Activated CD4-positive, alpha-beta T cell treated with anti-CD3 and anti-CD28 coated beads for 36 hours (primary cell): ENCODE measurements at regions not wholly inside any gene's neighbourhood (a gene's known extent, or its start where the extent isn't known, plus 50 kb on each side); places are given as distances from the start of the nearest gene placed in this dataset.

Experiments
- ATAC-seq: fragments of 200-7000 bp; cut with Tn5 transposase; one replicate; pipeline ENCODE4 v1.10.0; 2021; ENCODE audit warnings: mild to moderate bottlenecking, moderate library complexity
- CTCF ChIA-PET: fragments of 350-600 bp; sonication (Branson Sonifier 250); formaldehyde crosslinking; loops from one replicate; lab custom pipeline; 2021; ENCODE audit warnings: antibody characterized with exemption; lab: Charles Lee
- POLR2A ChIA-PET: fragments of 350-600 bp; sonication (Branson Sonifier 250); formaldehyde crosslinking; loops from one replicate; lab custom pipeline; 2021; ENCODE audit warnings: antibody characterized with exemption, inconsistent platforms; lab: Charles Lee
- DNase-seq: peaks from one replicate; pipeline ENCODE4 v3.0.0-alpha.2; 2020
- H3K27ac Mint-ChIP-seq: one replicate; pipeline ENCODE4 v1.8.0; 2021; ENCODE audit warnings: mixed read lengths
- H3K27me3 Mint-ChIP-seq: one replicate; pipeline ENCODE4 v1.8.0; 2021; ENCODE audit warnings: mixed read lengths
- H3K36me3 Mint-ChIP-seq: one replicate; pipeline ENCODE4 v1.8.0; 2021; ENCODE audit warnings: low read depth, mixed read lengths
- H3K4me1 Mint-ChIP-seq: one replicate; pipeline ENCODE4 v1.8.0; 2021; ENCODE audit warnings: mixed read lengths
- H3K4me3 Mint-ChIP-seq: one replicate; pipeline ENCODE4 v1.8.0; 2021; ENCODE audit warnings: mild to moderate bottlenecking, moderate library complexity, mixed read lengths
- H3K9me3 Mint-ChIP-seq: one replicate; pipeline ENCODE4 v1.8.0; 2021; ENCODE audit warnings: low read depth, mixed read lengths
- intact Hi-C, 2 experiments: fragments of 100-400 bp; cut with DNase I in 1 of 2; cut with micrococcal nuclease in 1 of 2; formaldehyde crosslinking; loops; one replicate each; pipeline versions ENCODE4 v1.14.2 to v1.15.1; 2022 to 2024; cut with DNase I, micrococcal nuclease

DNA sequence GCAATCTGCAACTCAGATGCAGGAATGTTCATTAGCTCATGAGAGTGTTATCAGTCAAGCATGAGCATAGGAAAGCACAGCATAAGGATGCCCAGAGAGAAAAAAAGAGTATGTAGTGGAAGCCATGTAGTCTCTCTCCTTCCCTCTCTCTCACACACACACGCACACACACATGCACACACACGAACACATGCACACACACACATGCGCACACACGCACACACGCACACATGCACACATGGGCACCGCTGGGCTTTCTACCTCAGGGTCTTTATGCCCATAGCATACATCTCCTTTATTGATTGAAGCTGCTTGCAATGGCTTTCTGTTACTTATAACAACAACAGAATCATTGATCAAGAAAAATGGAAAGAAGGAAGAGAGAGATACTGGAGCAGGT, 240.9 kb downstream of the ETNK1 start:
- ChIA-PET CTCF (interaction anchor here (1.6 kb wide), 1 partner anchor 10 kb away, joined by 5 read pairs; no protein-coding TSS in a partner anchor), POLR2A (no interaction called here)
- Mint-ChIP-seq H3K9me3 (no peaks in the 10 kb centered on the region), H3K27ac (no peak overlapping the region), H3K36me3 (no peaks in the 10 kb centered on the region), H3K4me3 (no peak overlapping the region), H3K4me1 (no peaks in the 10 kb centered on the region), H3K27me3 (peaks cover 4% of the 10 kb centered on the region)
- DNase-seq, result no peak
- ATAC-seq, result no peak
- intact Hi-C loops, result no loop called here

GRCh38 chr12:22866406-22866805, 241.4 kb downstream of the ETNK1 start:
- DNase-seq, result no peak
- H3K27me3 Mint-ChIP-seq, result peaks cover 4% of the 10 kb centered on the region
- ChIA-PET POLR2A (no interaction called here), CTCF (interaction anchor here (0.6 to 1.6 kb wide), 2 partner anchors 10 to 588 kb away, joined by 3 to 5 read pairs; no protein-coding TSS in a partner anchor)
- ATAC-seq, result no peak
- no peaks in the 10 kb centered on the region for H3K9me3 Mint-ChIP-seq
- no peak overlapping the region for H3K4me3 Mint-ChIP-seq
- intact Hi-C loops, result no loop called here
- no peak overlapping the region for H3K27ac Mint-ChIP-seq
- H3K36me3 Mint-ChIP-seq, result no peaks in the 10 kb centered on the region
- H3K4me1 Mint-ChIP-seq, result no peaks in the 10 kb centered on the region

GRCh38 chr12:22874151-22874550, 249.2 kb downstream of the ETNK1 start:
- CTCF ChIA-PET, result no interaction called here
- no peak for DNase-seq
- Mint-ChIP-seq H3K4me1 (no peaks in the 10 kb centered on the region), H3K27me3 (no peaks in the 10 kb centered on the region), H3K4me3 (no peak overlapping the region), H3K9me3 (peaks cover 1% of the 10 kb centered on the region), H3K36me3 (no peaks in the 10 kb centered on the region), H3K27ac (no peak overlapping the region)
- ATAC-seq, result no peak
- POLR2A ChIA-PET, result no interaction called here
- intact Hi-C loops, result no loop called here

- DNase-seq (no peak), ATAC-seq (no peak)
- Mint-ChIP-seq H3K27ac (no peak overlapping the region), H3K36me3 (no peaks in the 10 kb centered on the region), H3K4me3 (no peak overlapping the region), H3K27me3 (no peaks in the 10 kb centered on the region), H3K9me3 (peaks cover 1% of the 10 kb centered on the region), H3K4me1 (no peaks in the 10 kb centered on the region)
- POLR2A ChIA-PET, result no interaction called here
- intact Hi-C loops, result no loop called here
- CTCF ChIA-PET, result no interaction called here
These were observed 251.3 kb downstream of the ETNK1 start for GRCh38 chr12:22876262-22876661.

- H3K4me3 Mint-ChIP-seq, result no peak overlapping the region
- ChIA-PET CTCF (no interaction called here), POLR2A (no interaction called here)
- no peaks in the 10 kb centered on the region for H3K27me3 Mint-ChIP-seq
- intact Hi-C loops, result no loop called here
- DNase-seq, result no peak
- H3K27ac Mint-ChIP-seq, result no peak overlapping the region
- ATAC-seq, result no peak
- H3K36me3 Mint-ChIP-seq, result no peaks in the 10 kb centered on the region
- no peaks in the 10 kb centered on the region for H3K4me1 Mint-ChIP-seq
- no peaks in the 10 kb centered on the region for H3K9me3 Mint-ChIP-seq
These were observed 254.2 kb downstream of the ETNK1 start for GRCh38 chr12:22879203-22879602.

GRCh38 chr12:22880331-22880730, 255.4 kb downstream of the ETNK1 start:
- CTCF ChIA-PET, result interaction anchor here (0.5 kb wide), 1 partner anchor 171 kb away, joined by 4 read pairs; no protein-coding TSS in a partner anchor
- no peaks in the 10 kb centered on the region for H3K9me3 Mint-ChIP-seq
- no peak overlapping the region for H3K4me3 Mint-ChIP-seq
- DNase-seq (no peak), ATAC-seq (no peak)
- H3K36me3 Mint-ChIP-seq, result no peaks in the 10 kb centered on the region
- H3K4me1 Mint-ChIP-seq, result no peaks in the 10 kb centered on the region
- H3K27me3 Mint-ChIP-seq, result no peaks in the 10 kb centered on the region
- no peak overlapping the region for H3K27ac Mint-ChIP-seq
- POLR2A ChIA-PET, result no interaction called here
- intact Hi-C loops, result no loop called here

- intact Hi-C loops, result no loop called here
- ChIA-PET CTCF (interaction anchor here (0.5 kb wide), 1 partner anchor 172 kb away, joined by 4 read pairs; no protein-coding TSS in a partner anchor), POLR2A (no interaction called here)
- no peak overlapping the region for H3K27ac Mint-ChIP-seq
- no peaks in the 10 kb centered on the region for H3K27me3 Mint-ChIP-seq
- H3K36me3 Mint-ChIP-seq, result no peaks in the 10 kb centered on the region
- H3K9me3 Mint-ChIP-seq, result no peaks in the 10 kb centered on the region
- ATAC-seq, result no peak
- DNase-seq, result no peak
- H3K4me1 Mint-ChIP-seq, result no peaks in the 10 kb centered on the region
- no peak overlapping the region for H3K4me3 Mint-ChIP-seq
These were observed 255.8 kb downstream of the ETNK1 start for GRCh38 chr12:22880807-22881206.

- Mint-ChIP-seq H3K4me3 (no peak overlapping the region), H3K27me3 (no peaks in the 10 kb centered on the region), H3K27ac (no peak overlapping the region), H3K4me1 (no peaks in the 10 kb centered on the region), H3K36me3 (no peaks in the 10 kb centered on the region), H3K9me3 (no peaks in the 10 kb centered on the region)
- ChIA-PET CTCF (no interaction called here), POLR2A (no interaction called here)
- no peak for DNase-seq
- ATAC-seq, result no peak
- intact Hi-C loops, result no loop called here
These were observed 257.0 kb downstream of the ETNK1 start for GRCh38 chr12:22881878-22882385.

GRCh38 chr12:22882559-22882958, 257.6 kb downstream of the ETNK1 start:
- Mint-ChIP-seq H3K36me3 (no peaks in the 10 kb centered on the region), H3K27ac (no peak overlapping the region), H3K4me1 (no peaks in the 10 kb centered on the region), H3K4me3 (no peak overlapping the region), H3K27me3 (no peaks in the 10 kb centered on the region), H3K9me3 (no peaks in the 10 kb centered on the region)
- intact Hi-C loops, result no loop called here
- ATAC-seq (no peak), DNase-seq (no peak)
- CTCF ChIA-PET, result no interaction called here
- POLR2A ChIA-PET, result no interaction called here

GRCh38 chr12:22893878-22894277, 268.9 kb downstream of the ETNK1 start:
- Mint-ChIP-seq H3K27ac (no peak overlapping the region), H3K36me3 (no peaks in the 10 kb centered on the region), H3K27me3 (no peaks in the 10 kb centered on the region), H3K4me3 (no peak overlapping the region), H3K4me1 (no peaks in the 10 kb centered on the region), H3K9me3 (no peaks in the 10 kb centered on the region)
- no peak for DNase-seq
- CTCF ChIA-PET, result no interaction called here
- POLR2A ChIA-PET, result no interaction called here
- no peak for ATAC-seq
- intact Hi-C loops, result no loop called here

DNA sequence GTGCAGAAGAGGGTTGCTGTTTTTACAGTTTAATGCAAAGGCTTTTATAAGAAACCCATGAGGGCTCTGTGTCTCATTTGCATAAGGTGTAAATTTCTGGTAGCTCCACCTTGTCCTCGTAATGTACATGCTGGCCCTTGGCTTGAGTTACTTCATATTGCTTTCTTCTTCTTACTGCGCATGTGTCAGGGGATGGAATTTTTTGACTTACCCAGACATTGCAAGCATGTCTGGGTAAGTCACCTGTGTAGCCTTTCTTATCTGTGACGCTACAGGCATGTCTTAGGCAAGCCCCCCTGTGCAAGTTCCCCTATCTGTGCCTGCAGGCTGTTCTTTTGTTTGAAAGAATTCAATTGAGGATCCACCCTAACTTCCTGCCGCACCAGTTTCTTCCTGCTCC, 274.2 kb downstream of the ETNK1 start:
- Mint-ChIP-seq H3K36me3 (no peaks in the 10 kb centered on the region), H3K4me3 (no peak overlapping the region), H3K9me3 (peaks cover 1% of the 10 kb centered on the region), H3K4me1 (no peaks in the 10 kb centered on the region), H3K27me3 (no peaks in the 10 kb centered on the region), H3K27ac (no peak overlapping the region)
- POLR2A ChIA-PET, result no interaction called here
- CTCF ChIA-PET, result no interaction called here
- no peak for DNase-seq
- ATAC-seq, result no peak
- intact Hi-C loops, result no loop called here

GRCh38 chr12:22900401-22900800, 275.4 kb downstream of the ETNK1 start:
- POLR2A ChIA-PET, result no interaction called here
- no peak overlapping the region for H3K4me3 Mint-ChIP-seq

More at GRCh38 chr12:22900401-22900800, 275.4 kb downstream of the ETNK1 start:
- no peak overlapping the region for H3K27ac Mint-ChIP-seq
- H3K4me1 Mint-ChIP-seq, result no peaks in the 10 kb centered on the region
- peaks cover 1% of the 10 kb centered on the region for H3K9me3 Mint-ChIP-seq
- intact Hi-C loops, result no loop called here
- no peaks in the 10 kb centered on the region for H3K27me3 Mint-ChIP-seq
- no peak for DNase-seq
- no peaks in the 10 kb centered on the region for H3K36me3 Mint-ChIP-seq
- ATAC-seq, result no peak
- CTCF ChIA-PET, result no interaction called here
